Calu3 (cell line): ENCODE measurements at regions not wholly inside any gene's neighbourhood (a gene's known extent, or its start where the extent isn't known, plus 50 kb on each side); places are given as distances from the start of the nearest gene placed in this dataset.

Experiments
- BruUV-seq: library from RNA; stranded (reverse); fragments of 400-500 nt; replicated peaks from 2 replicates; lab custom pipeline; 2021; lab: Mats Ljungman, UMichigan
- CTCF ChIA-PET: fragments of 300-600 bp; sonication (Branson Sonifier 250); formaldehyde crosslinking; loops from one replicate; lab custom pipeline; 2022; ENCODE audit warnings: antibody characterized with exemption; lab: Charles Lee
- DNase-seq: peaks from one replicate; pipeline ENCODE4 v3.0.0; 2022
- H3K27ac Mint-ChIP-seq: one replicate; pipeline ENCODE4 v1.8.0; 2022; ENCODE audit warnings: mixed read lengths; ENCODE audit not compliant: unreplicated experiment
- H3K27me3 Mint-ChIP-seq: one replicate; pipeline ENCODE4 v1.8.0; 2022; ENCODE audit warnings: mixed read lengths; ENCODE audit not compliant: unreplicated experiment
- H3K36me3 Mint-ChIP-seq: one replicate; pipeline ENCODE4 v1.8.0; 2022; ENCODE audit warnings: mild to moderate bottlenecking, moderate library complexity, mixed read lengths; ENCODE audit not compliant: insufficient read depth, unreplicated experiment
- H3K4me1 Mint-ChIP-seq: one replicate; pipeline ENCODE4 v1.8.0; 2022; ENCODE audit warnings: mild to moderate bottlenecking, low read depth, mixed read lengths; ENCODE audit not compliant: unreplicated experiment
- H3K4me3 Mint-ChIP-seq: one replicate; pipeline ENCODE4 v1.8.0; 2022; ENCODE audit warnings: mild to moderate bottlenecking, low read depth, moderate library complexity, mixed read lengths; ENCODE audit not compliant: unreplicated experiment
- H3K9me3 Mint-ChIP-seq: one replicate; pipeline ENCODE4 v1.8.0; 2022; ENCODE audit warnings: low read depth, mixed read lengths; ENCODE audit not compliant: unreplicated experiment
- intact Hi-C: fragments of 100-400 bp; cut with micrococcal nuclease; formaldehyde crosslinking; loops from one replicate; pipeline ENCODE4 v1.10.0; 2022; ENCODE audit not compliant: unreplicated experiment
- TF ChIP-seq, protein P1 (sequence below): fragments of 200-600 bp; IDR thresholded peaks from one replicate; pipeline ENCODE4 v1.8.0; 2022; ENCODE audit warnings: antibody characterized with exemption; ENCODE audit not compliant: unreplicated experiment

- H3K36me3 Mint-ChIP-seq: no peaks in the 10 kb centered on the region
- no peak overlapping the region for H3K4me3 Mint-ChIP-seq
- no peak overlapping the region for H3K27ac Mint-ChIP-seq
- intact Hi-C loops: no loop called here
- peaks cover 8% of the 10 kb centered on the region for H3K27me3 Mint-ChIP-seq
- TF ChIP-seq, protein P1, sequence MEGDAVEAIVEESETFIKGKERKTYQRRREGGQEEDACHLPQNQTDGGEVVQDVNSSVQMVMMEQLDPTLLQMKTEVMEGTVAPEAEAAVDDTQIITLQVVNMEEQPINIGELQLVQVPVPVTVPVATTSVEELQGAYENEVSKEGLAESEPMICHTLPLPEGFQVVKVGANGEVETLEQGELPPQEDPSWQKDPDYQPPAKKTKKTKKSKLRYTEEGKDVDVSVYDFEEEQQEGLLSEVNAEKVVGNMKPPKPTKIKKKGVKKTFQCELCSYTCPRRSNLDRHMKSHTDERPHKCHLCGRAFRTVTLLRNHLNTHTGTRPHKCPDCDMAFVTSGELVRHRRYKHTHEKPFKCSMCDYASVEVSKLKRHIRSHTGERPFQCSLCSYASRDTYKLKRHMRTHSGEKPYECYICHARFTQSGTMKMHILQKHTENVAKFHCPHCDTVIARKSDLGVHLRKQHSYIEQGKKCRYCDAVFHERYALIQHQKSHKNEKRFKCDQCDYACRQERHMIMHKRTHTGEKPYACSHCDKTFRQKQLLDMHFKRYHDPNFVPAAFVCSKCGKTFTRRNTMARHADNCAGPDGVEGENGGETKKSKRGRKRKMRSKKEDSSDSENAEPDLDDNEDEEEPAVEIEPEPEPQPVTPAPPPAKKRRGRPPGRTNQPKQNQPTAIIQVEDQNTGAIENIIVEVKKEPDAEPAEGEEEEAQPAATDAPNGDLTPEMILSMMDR: no peak
- no peak for DNase-seq
- H3K4me1 Mint-ChIP-seq: no peaks in the 10 kb centered on the region
- CTCF ChIA-PET: no interaction called here
- no peaks in the 10 kb centered on the region for H3K9me3 Mint-ChIP-seq
- BruUV-seq: no TSS peak
These were observed 214.0 kb upstream of the LEF1 start for GRCh38 chr4:108382751-108383150.

GRCh38 chr4:108378164-108378563 lies 209.4 kb upstream of the LEF1 start:
- intact Hi-C loops: no loop called here

DNA sequence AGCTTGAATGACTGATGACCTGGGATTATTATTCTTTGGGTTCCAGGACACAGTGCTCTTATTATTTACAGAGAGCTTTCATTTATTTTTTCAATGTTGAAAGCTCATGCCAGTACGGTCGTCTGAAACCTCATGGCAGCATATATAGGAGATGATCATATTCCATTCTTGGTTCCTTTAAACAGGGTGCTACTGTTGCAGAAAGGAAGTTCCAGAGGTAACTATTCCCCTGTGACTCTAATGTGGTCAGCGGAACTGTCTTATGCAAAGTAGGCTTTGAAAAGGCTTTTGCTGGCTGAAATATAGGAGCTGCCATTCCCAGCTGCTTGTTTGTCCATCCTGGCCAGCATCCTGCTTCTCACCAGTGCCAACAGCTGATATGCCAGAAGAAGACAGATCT lies 208.3 kb upstream of the LEF1 start:
- intact Hi-C loops: no loop called here
- H3K27ac Mint-ChIP-seq: no peak overlapping the region
- TF ChIP-seq, protein P1: no peak
- no peaks in the 10 kb centered on the region for H3K36me3 Mint-ChIP-seq
- no peak for DNase-seq
- CTCF ChIA-PET: interaction anchor here (1.1 kb wide), 1 partner anchor 14 kb away, joined by 3 read pairs; no protein-coding TSS in a partner anchor
- no peaks in the 10 kb centered on the region for H3K9me3 Mint-ChIP-seq
- peaks cover 21% of the 10 kb centered on the region for H3K27me3 Mint-ChIP-seq
- H3K4me3 Mint-ChIP-seq: no peak overlapping the region
- BruUV-seq: no TSS peak
- no peaks in the 10 kb centered on the region for H3K4me1 Mint-ChIP-seq

More at GRCh38 chr4:108378164-108378563, 209.4 kb upstream of the LEF1 start:
- DNase-seq: no peak
- Mint-ChIP-seq H3K27me3 (peaks cover 20% of the 10 kb centered on the region), H3K4me3 (no peak overlapping the region), H3K36me3 (no peaks in the 10 kb centered on the region), H3K9me3 (no peaks in the 10 kb centered on the region), H3K27ac (no peak overlapping the region), H3K4me1 (no peaks in the 10 kb centered on the region)
- no TSS peak for BruUV-seq
- TF ChIP-seq, protein P1: no peak
- CTCF ChIA-PET: no interaction called here

DNA sequence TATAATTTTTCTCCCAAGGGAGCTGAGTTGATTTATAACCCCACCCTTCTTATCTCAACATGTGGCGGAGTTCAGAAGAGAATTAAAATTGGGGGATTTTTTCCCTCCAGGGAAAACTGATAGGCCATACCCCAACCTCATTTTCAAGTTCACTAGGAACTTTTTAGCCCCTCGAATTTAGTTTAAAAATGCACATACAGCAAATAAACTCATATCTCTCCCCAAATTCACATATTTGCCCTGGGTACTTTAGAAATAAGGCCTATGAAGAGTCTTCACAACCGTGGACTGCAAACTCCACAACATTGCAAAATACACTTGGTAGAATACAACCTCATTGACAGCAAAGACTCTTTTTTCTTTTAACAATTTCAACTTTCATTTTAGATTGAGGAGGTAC lies 206.7 kb upstream of the LEF1 start:
- Mint-ChIP-seq H3K4me1 (no peaks in the 10 kb centered on the region), H3K36me3 (no peaks in the 10 kb centered on the region), H3K27me3 (peaks cover 36% of the 10 kb centered on the region), H3K27ac (no peak overlapping the region), H3K9me3 (no peaks in the 10 kb centered on the region), H3K4me3 (no peak overlapping the region)
- no peak for DNase-seq
- intact Hi-C loops: no loop called here
- TF ChIP-seq, protein P1: no peak
- CTCF ChIA-PET: interaction anchor here (0.5 kb wide), 1 partner anchor 11 kb away, joined by 3 read pairs; no protein-coding TSS in a partner anchor
- BruUV-seq: no TSS peak
